GM18520 (cell line): ENCODE measurements at regions not wholly inside any gene's neighbourhood (a gene's known extent, or its start where the extent isn't known, plus 50 kb on each side); places are given as distances from the start of the nearest gene placed in this dataset.

Experiments used
- ATAC-seq: cut with Tn5 transposase; IDR thresholded peaks from one replicate; pipeline ENCODE4 v1.9.1; 2021; ENCODE audit not compliant: unreplicated experiment

DNA sequence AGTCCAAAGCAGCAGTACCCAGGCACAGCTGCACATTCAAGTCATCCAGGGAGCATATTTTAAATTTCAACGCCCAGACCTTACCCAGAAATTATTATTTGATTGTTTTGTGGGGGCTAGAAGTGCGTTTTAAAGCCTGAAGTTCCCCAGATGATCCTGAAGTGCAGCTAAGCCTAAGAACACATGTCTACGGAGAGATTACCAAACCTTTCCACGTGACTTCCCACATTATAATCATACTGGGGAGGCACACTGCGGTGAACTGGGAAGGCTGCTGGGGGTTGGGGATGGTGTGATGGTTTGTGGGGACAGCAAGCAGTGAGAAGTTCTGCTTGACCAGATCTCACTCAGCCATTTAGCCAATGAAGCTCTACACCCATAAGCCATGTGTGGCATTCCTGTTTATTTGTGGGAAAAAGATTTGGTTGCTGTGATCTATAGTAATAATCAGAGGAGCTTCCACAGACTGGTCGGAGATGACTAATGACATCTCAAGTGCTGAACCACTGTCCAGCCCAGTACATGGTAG lies 93.4 kb upstream of the CDH6 start:
- ATAC-seq: no peak

DNA sequence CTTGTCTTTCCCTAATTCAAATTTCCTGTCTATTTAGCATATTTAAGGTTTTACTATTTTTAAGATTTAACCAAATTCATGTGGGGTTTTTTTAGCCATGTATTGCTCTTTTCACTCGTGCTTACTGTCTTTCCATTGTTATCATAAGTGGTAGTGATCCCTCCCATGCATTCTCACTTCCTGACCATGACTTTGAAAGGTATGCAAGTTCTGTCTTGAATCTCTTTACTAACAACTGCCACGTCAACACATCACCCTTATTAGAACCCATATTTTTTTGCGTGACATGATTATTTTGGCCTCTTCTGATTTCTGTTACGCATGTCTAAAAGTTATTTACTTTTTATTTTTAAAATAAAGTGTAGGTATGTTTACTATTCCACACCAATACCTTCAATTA lies 94.7 kb upstream of the CDH6 start:
- no peak for ATAC-seq

DNA sequence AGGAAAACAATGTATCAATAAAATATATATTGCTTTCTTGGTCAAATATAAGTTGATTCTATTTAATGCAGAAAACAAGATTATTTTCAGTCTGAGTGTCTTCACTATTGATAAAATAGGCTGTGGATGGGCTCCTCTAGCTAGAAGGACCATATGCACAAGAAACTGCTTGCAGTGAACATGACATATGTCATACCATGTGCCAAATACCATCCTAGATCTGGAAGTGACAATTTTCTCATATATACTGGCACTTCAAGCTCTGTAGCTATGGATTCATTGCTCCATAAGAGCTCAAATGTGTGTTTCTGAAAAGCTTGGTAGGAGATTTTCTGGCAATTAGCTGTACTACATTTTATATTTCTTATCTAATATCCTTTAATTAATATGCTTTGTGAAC lies 95.6 kb upstream of the CDH6 start:
- ATAC-seq: no peak

DNA sequence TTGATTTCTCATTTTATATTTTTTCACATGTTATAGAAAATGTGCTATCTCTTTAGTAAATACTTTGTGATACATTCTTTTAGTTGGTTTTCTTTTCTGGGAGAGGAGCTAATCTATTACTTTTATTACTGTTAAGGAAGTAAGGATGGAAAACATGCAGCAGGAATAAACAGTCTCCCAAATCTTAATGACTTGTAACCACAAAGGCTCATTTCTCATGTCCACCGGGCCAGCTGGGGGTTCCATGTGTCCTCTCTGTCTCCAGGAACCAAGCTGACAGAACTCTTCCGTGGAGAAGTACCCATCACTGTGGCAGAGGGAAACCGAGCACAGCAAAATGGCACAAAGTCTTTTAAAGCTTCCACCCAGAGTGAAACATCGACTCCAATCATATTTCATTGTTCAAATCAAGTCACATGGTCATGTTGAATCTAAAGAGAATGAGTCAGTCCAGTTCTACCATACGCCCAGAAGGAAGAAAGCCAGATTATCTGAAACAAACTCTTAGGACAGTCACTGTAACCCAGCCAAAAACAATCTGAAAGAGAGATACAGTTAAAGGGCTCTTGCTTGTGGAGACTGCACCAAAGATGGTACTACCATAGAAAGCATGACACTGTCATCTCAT lies 97.1 kb upstream of the CDH6 start:
- no peak for ATAC-seq

DNA sequence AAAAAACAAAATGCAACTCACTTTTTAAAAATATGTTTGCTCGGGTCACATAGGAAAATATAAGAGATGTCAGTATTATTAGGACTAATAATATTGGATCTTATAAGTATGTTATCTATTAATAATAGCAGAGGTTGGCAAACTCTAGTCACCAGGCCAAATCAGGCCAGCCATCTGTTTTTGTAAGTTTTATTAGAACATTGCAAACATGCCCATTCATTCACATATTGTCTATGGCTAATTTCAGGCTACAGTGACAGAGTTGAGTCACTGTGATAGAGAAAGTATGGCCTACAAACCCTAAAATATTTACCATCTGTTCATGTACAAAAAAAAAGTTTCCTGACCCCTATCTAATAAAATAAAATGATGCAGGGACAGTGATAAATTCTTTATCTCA lies 97.7 kb upstream of the CDH6 start:
- no peak for ATAC-seq

- ATAC-seq: no peak
Measured at GRCh38 chr5:31091501-31091900, 102.0 kb upstream of the CDH6 start.

GRCh38 chr5:31090467-31090866 lies 103.0 kb upstream of the CDH6 start:
- ATAC-seq: no peak

GRCh38 chr5:31086839-31087415 lies 106.6 kb upstream of the CDH6 start:
- no peak for ATAC-seq

GRCh38 chr5:31084871-31085270 lies 108.6 kb upstream of the CDH6 start:
- no peak for ATAC-seq

DNA sequence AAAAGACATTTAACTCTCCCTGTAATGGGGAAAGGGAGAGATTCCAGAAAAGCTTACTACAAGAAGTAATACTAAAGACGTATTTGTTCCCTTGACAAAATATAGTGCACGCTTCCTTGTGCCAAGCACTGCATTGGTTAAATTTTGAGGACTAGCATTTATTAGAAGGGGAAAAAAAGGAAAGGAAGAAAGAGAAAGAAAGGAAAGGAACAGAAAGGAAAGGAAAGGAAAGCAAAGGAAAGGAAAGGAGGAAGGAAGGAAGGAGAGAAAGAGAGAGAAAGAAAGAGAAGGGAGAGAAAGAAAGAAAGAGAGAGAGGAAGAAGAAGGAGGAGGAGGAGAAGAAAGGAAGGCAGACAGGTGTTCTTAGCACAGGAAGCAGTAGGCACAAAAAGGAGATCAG lies 110.1 kb upstream of the CDH6 start:
- no peak for ATAC-seq

DNA sequence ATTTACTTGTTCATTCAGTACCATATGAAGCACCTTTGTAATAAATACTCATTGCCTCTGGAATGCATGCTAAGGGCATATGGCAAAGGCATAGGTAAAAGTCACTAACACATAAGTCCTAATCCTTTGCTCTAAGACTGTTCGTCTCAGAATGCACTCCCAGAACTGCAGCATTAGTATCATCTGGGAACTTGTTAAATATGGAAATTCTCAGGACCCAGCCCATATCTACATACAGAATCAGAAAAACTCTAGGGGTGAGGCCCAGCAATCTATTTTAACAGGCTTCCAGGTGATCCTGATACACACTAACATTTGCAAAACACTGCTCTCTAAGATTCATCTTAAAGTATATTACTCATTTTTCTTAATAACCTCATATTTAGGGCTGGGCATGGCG lies 113.8 kb upstream of the CDH6 start:
- no peak for ATAC-seq

GRCh38 chr5:31078956-31079355 lies 114.5 kb upstream of the CDH6 start:
- no peak for ATAC-seq

DNA sequence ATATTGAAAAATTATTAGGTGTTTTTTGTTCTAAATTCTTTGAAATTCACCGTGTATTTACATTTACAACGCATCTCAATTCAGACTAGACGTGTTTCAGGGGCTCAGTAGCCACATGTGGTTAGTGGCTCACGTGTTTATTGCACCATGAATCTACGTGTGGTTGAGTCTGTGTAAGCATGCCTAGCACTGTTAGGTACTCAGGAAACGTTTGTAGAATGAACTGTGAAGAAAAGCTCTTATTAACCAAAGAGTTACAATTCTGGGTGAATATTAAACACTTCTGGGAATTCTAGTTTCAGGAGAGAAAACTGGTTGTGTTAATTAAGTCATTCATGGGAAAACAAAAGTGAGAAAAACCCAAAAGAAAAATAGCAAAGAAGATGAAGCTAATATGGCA lies 117.5 kb upstream of the CDH6 start:
- no peak for ATAC-seq

DNA sequence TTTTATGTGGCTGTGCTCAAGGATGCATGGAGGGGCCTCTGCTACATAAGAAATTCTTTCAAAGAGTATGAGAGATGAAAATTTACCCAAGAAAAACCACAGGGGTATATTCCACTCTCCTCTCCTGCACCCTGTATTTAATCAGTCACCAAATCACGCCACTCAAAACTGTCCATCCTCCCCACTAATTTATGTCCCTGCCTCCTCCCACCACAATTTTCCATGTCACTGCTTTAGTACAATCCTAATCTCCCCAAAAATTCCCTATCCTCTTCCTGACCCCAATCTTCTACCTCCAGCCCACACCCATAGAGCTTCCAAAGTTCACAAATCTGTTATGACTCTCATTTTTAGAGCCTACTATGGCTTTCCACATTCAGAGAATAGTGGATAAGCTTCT lies 125.2 kb upstream of the CDH6 start:
- ATAC-seq: no peak

DNA sequence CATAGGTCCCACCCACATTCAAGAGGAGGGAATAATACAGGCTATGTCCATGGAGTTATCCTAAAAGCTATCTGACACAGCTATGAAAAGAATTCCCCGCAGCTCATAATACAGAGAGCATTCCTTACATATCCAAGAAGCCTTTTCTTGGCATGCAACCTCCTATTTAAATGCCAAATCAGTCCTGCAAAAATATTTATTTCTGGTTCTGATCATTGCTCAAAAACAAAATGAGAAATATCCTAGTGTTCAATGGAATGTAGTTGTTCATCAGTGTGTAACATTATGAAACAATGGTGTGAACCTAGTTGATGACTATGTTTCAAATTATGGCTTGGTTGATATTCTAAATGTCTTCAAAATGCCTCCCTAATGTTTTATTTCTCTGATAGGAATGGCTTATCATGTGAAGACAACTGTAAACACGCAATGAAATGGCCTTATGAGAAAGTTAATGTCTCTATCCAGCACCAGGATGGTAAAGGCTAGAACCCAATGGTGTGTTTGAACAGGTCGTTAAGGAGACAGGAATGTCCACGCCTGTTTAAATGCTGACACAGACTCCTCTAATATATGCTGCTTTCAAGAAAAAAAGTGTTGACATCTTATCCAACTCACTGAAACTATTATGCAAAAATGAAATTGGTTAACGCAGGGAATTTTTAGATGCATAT lies 126.7 kb upstream of the CDH6 start:
- ATAC-seq: no peak

DNA sequence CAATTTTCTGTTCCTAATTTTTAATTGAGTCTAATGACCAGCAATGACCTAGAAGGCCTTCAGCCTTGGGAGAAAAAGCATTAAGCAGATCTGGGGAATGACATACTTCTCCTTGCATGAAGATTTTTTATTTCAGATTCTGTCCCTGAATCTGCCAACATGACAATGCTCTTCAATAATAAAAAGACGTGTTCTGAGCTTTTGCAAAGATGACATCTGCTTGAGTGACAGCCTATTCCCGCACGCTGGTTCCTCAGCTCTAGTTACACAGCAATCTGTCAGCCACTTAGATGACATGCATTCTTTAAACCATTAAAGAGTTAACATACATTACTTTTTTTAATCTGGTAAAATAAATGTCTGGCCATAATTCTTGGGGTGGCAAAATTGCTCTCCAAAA lies 129.3 kb upstream of the CDH6 start:
- no peak for ATAC-seq

GRCh38 chr5:31062902-31063580 lies 130.4 kb upstream of the CDH6 start:
- ATAC-seq: no peak

GRCh38 chr5:31059889-31060288 lies 133.6 kb upstream of the CDH6 start:
- ATAC-seq: no peak

DNA sequence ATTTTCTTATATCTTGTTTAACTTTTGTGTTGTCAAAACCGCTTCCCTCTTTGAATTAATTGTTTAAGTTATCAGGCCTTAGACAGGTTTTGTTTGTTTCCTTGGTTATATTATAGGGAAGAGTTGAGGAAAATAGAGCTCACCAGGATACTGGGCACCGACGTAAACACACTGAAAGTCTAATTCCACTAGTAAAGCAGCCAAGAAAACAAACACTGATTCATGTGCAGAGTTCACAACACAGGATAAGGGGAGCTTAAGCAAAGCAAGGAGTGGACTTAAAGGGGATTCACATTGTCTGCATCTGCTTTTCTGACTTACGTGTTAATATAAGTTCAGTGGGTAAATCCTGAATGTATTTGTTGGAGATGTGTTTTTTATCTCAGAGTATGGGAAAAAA lies 139.0 kb upstream of the CDH6 start:
- no peak for ATAC-seq

- no peak for ATAC-seq
Measured at GRCh38 chr5:31052937-31053658, 140.4 kb upstream of the CDH6 start.

DNA sequence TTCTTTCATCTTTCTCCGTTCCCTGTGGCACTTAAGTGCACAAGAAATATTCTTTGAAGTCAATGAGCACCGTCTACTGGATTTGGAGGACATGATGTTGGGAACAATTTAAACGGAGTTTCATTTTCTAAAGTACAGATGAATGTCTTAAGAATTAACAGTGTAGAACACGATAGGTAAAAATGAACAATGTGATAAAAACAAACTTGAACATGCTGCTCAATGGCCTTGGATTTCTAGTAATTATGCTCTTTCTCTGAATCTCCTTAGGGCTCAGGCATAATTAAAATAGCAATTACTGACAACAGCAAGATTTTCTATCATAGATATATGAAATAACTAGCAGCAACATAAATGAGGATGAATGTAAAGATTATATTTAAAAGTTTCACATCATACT lies 142.2 kb upstream of the CDH6 start:
- ATAC-seq: no peak
